CD8-positive, alpha-beta memory T cell (primary cell): ENCODE measurements at regions not wholly inside any gene's neighbourhood (a gene's known extent, or its start where the extent isn't known, plus 50 kb on each side); places are given as distances from the start of the nearest gene placed in this dataset.

Experiments used
- CTCF ChIA-PET: fragments of 350-600 bp; sonication (Branson Sonifier 250); formaldehyde crosslinking; loops from one replicate; lab custom pipeline; 2021; ENCODE audit warnings: antibody characterized with exemption; lab: Charles Lee
- POLR2A ChIA-PET: fragments of 350-600 bp; sonication (Branson Sonifier 250); formaldehyde crosslinking; loops from one replicate; lab custom pipeline; 2021; ENCODE audit warnings: antibody characterized with exemption; lab: Charles Lee
- DNase-seq, 5 donors: peaks; one replicate each; pipeline versions ENCODE4 v3.0.0 to v3.0.0-alpha.2; 2020 to 2022; ENCODE audit warnings: mixed read lengths in 1 of 5
- H3K27ac ChIP-seq: one replicate; pipeline ENCODE4 v1.7.0; 2013; ENCODE audit warnings: low read depth, mild to moderate bottlenecking, low read length, moderate library complexity
- H3K27me3 ChIP-seq: 2 replicates; pipeline ENCODE4 v1.7.0; 2013; ENCODE audit warnings: low read length, mild to moderate bottlenecking; ENCODE audit not compliant: insufficient read depth, poor library complexity, severe bottlenecking
- H3K36me3 ChIP-seq: 2 replicates; pipeline ENCODE4 v1.7.0; 2013; ENCODE audit warnings: mild to moderate bottlenecking, low read length, moderate library complexity; ENCODE audit not compliant: insufficient read depth
- H3K4me1 ChIP-seq: 2 replicates; pipeline ENCODE4 v1.7.0; 2013; ENCODE audit warnings: mild to moderate bottlenecking, low read length, moderate library complexity; ENCODE audit not compliant: insufficient read depth
- H3K4me3 ChIP-seq: 2 replicates; pipeline ENCODE4 v1.7.0; 2013; ENCODE audit warnings: mild to moderate bottlenecking, low read length
- H3K9me3 ChIP-seq: 2 replicates; pipeline ENCODE4 v1.7.0; 2013; ENCODE audit warnings: mild to moderate bottlenecking, low read length
- H3K27ac Mint-ChIP-seq, 8 donors: one replicate each; pipeline ENCODE4 v1.8.0; 2020 to 2021; ENCODE audit warnings: mixed read lengths in 8 of 8, mild to moderate bottlenecking in 6 of 8, inconsistent platforms in 3 of 8, moderate library complexity in 3 of 8
- H3K27me3 Mint-ChIP-seq, 2 donors: one replicate each; pipeline ENCODE4 v1.8.0; 2020 to 2021; ENCODE audit warnings: mixed read lengths in 2 of 2, mild to moderate bottlenecking in 1 of 2, moderate library complexity in 1 of 2
- H3K36me3 Mint-ChIP-seq, 3 donors: one replicate each; pipeline ENCODE4 v1.8.0; 2020 to 2021; ENCODE audit warnings: mixed read lengths in 3 of 3, inconsistent platforms in 1 of 3, mild to moderate bottlenecking in 1 of 3
- H3K4me1 Mint-ChIP-seq, 3 donors: one replicate each; pipeline ENCODE4 v1.8.0; 2020 to 2021; ENCODE audit warnings: mixed read lengths in 3 of 3, inconsistent platforms in 1 of 3, mild to moderate bottlenecking in 1 of 3
- H3K4me3 Mint-ChIP-seq, 7 donors: one replicate each; pipeline ENCODE4 v1.8.0; 2020 to 2021; ENCODE audit warnings: mixed read lengths in 7 of 7, mild to moderate bottlenecking in 6 of 7, moderate library complexity in 4 of 7, inconsistent platforms in 2 of 7
- H3K9me3 Mint-ChIP-seq, 5 donors: one replicate each; pipeline ENCODE4 v1.8.0; 2020 to 2022; ENCODE audit warnings: mixed read lengths in 5 of 5, mild to moderate bottlenecking in 3 of 5, moderate library complexity in 2 of 5, inconsistent platforms in 1 of 5

- CTCF ChIA-PET = interaction anchor here (0.6 kb wide), 1 partner anchor 14 kb away, joined by 3 read pairs; no protein-coding TSS in a partner anchor
Measured at GRCh38 chr16:52652033-52652432, 105.1 kb upstream of the TOX3 start.

DNA sequence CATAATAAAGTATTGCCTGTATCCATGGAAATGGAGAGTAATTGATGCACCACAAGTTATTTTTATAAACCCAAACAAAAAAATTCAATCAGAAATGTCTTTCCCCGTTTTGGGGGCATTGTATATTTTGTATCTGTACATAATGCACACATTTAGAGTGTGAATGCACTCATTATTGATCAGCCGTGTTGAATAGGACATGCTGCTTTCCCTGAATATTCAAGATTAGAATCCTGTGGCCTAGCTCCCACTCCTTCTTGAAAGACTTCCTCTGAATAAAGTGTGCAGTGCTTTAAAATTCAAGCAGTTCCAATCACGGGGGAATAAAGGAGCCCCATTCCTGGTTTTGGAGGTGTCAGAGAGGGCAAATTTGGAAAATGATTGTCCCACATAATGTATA, 103.8 kb upstream of the TOX3 start:
- H3K27ac ChIP-seq = no peak overlapping the region
- no peak overlapping the region for H3K4me3 ChIP-seq
- H3K4me1 ChIP-seq = no peaks in the 10 kb centered on the region
- ChIA-PET POLR2A (no interaction called here), CTCF (no interaction called here)
- Mint-ChIP-seq H3K27me3 (no peaks in the 10 kb centered on the region), H3K27ac (no peak overlapping the region), H3K4me3 (no peak overlapping the region), H3K4me1 (no peaks in the 10 kb centered on the region), H3K9me3 (peaks cover 0 to 7% (median 3%) of the 10 kb centered on the region in 5 donors), H3K36me3 (no peaks in the 10 kb centered on the region)
- no peak for DNase-seq
- H3K36me3 ChIP-seq = no peaks in the 10 kb centered on the region
- no peaks in the 10 kb centered on the region for H3K27me3 ChIP-seq
- no peaks in the 10 kb centered on the region for H3K9me3 ChIP-seq

More at GRCh38 chr16:52652033-52652432, 105.1 kb upstream of the TOX3 start:
- H3K27me3 Mint-ChIP-seq = no peaks in the 10 kb centered on the region
- POLR2A ChIA-PET = no interaction called here
- no peak overlapping the region for H3K27ac Mint-ChIP-seq
- H3K4me1 Mint-ChIP-seq = no peaks in the 10 kb centered on the region
- Histone ChIP-seq H3K27ac (no peak overlapping the region), H3K4me3 (no peak overlapping the region), H3K36me3 (no peaks in the 10 kb centered on the region), H3K27me3 (no peaks in the 10 kb centered on the region), H3K9me3 (no peaks in the 10 kb centered on the region), H3K4me1 (no peaks in the 10 kb centered on the region)
- no peak overlapping the region for H3K4me3 Mint-ChIP-seq
- peaks cover 0 to 9% (median 3%) of the 10 kb centered on the region in 5 donors for H3K9me3 Mint-ChIP-seq
- DNase-seq = no peak
- no peaks in the 10 kb centered on the region for H3K36me3 Mint-ChIP-seq

DNA sequence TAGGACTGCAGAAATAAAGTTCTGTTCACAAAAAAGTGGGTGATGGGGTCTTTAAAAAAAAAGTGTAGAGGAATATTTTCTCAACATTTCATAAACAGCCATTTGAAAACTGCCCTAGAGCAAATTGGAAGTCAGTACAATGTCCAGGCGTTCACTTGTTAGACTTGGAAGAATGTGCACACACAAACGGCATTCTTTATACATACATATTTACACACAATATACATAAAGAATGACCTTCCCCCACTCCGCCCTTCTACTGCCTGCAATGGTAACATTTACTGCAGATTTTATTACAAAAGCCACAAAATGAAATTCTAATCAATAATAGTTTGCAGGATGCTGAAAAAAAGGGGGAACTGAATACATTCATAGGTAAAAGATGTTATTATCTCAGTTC, 103.4 kb upstream of the TOX3 start:
- DNase-seq = no peak
- Histone ChIP-seq H3K27me3 (no peaks in the 10 kb centered on the region), H3K27ac (no peak overlapping the region), H3K36me3 (no peaks in the 10 kb centered on the region), H3K4me3 (no peak overlapping the region), H3K9me3 (no peaks in the 10 kb centered on the region), H3K4me1 (no peaks in the 10 kb centered on the region)
- Mint-ChIP-seq H3K27me3 (no peaks in the 10 kb centered on the region), H3K36me3 (no peaks in the 10 kb centered on the region), H3K27ac (no peak overlapping the region), H3K9me3 (peaks cover 0 to 4% (median 0%) of the 10 kb centered on the region in 5 donors), H3K4me1 (no peaks in the 10 kb centered on the region), H3K4me3 (no peak overlapping the region)
- ChIA-PET POLR2A (no interaction called here), CTCF (no interaction called here)

DNA sequence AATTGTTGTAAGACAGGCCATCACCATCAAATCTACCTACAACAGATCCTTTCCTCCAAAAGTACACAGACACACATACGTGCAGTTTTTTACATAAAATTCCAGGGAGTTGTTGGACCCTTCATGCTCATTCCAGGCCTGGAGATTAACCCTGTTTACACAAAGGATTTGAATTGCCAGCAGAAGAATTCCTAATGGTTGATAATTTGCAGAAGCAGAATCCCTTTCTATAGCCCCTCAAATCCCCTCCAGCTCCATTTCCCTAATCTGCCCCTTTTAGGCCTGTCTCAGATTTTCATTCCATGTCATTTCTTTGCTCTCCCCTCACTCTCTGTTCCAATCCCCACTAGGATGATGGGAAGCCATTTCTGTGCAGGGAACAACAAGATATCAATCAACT, 102.9 kb upstream of the TOX3 start:
- CTCF ChIA-PET = no interaction called here
- Histone ChIP-seq H3K4me3 (no peak overlapping the region), H3K9me3 (no peaks in the 10 kb centered on the region), H3K27me3 (no peaks in the 10 kb centered on the region), H3K4me1 (no peaks in the 10 kb centered on the region), H3K36me3 (no peaks in the 10 kb centered on the region), H3K27ac (no peak overlapping the region)
- Mint-ChIP-seq H3K4me3 (no peak overlapping the region), H3K27me3 (no peaks in the 10 kb centered on the region), H3K9me3 (peaks cover 0 to 2% (median 0%) of the 10 kb centered on the region in 5 donors), H3K27ac (no peak overlapping the region), H3K4me1 (no peaks in the 10 kb centered on the region), H3K36me3 (no peaks in the 10 kb centered on the region)
- POLR2A ChIA-PET = no interaction called here
- DNase-seq = no peak

DNA sequence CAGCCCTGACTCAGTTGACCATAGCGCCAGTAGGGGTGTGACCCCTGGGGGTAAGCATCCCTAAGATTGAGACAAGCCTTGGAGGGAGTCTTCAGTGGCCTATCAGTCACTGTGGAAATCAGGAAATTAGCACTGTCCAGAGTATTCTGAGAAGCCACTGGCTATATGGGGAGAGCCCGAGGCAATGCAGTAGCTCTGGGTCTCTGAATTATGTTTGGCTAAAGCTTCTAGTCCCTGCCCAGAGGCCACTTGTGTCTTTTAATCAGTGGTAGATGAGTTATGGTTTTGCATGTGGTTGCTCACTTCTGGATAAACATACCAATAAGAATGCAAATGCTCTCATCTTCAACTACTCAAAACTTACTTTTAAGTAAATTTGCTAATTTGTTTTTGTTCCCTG, 100.6 kb upstream of the TOX3 start:
- Mint-ChIP-seq H3K4me3 (no peak overlapping the region), H3K4me1 (no peaks in the 10 kb centered on the region), H3K9me3 (peaks cover 0 to 2% (median 0%) of the 10 kb centered on the region in 5 donors), H3K36me3 (no peaks in the 10 kb centered on the region), H3K27me3 (no peaks in the 10 kb centered on the region), H3K27ac (no peak overlapping the region)
- DNase-seq = no peak
- POLR2A ChIA-PET = no interaction called here
- CTCF ChIA-PET = no interaction called here
- no peaks in the 10 kb centered on the region for H3K36me3 ChIP-seq
- H3K9me3 ChIP-seq = no peaks in the 10 kb centered on the region
- no peak overlapping the region for H3K27ac ChIP-seq
- no peaks in the 10 kb centered on the region for H3K27me3 ChIP-seq
- no peak overlapping the region for H3K4me3 ChIP-seq
- H3K4me1 ChIP-seq = no peaks in the 10 kb centered on the region

GRCh38 chr16:52643006-52643405, 96.1 kb upstream of the TOX3 start:
- Mint-ChIP-seq H3K27me3 (no peaks in the 10 kb centered on the region), H3K4me1 (no peaks in the 10 kb centered on the region), H3K36me3 (no peaks in the 10 kb centered on the region), H3K4me3 (no peak overlapping the region), H3K9me3 (peaks cover 0 to 9% (median under 1%) of the 10 kb centered on the region in 5 donors), H3K27ac (no peak overlapping the region)
- Histone ChIP-seq H3K4me3 (no peak overlapping the region), H3K36me3 (no peaks in the 10 kb centered on the region), H3K4me1 (no peaks in the 10 kb centered on the region), H3K27ac (no peak overlapping the region), H3K27me3 (no peaks in the 10 kb centered on the region), H3K9me3 (no peaks in the 10 kb centered on the region)
- no peak for DNase-seq
- ChIA-PET CTCF (no interaction called here), POLR2A (no interaction called here)

DNA sequence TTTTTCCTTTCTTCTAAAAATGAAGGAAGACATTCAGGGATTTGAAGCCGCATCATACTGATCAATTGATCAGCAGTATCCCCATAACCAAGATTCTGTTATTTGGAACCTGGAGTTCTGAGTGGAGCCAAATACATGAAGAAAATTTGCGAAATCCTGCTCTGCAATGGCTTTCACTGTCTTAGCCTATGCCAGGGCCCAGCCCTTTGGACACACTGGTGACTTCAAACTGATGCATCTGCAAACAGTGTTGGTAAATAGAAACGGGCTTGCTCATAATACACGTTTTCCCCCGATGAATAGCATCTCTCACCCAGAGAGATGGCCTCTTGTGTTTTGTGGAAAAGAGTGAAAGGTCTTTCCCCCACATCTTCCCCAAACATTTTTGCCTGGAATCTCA, 87.6 kb upstream of the TOX3 start:
- Histone ChIP-seq H3K27me3 (no peaks in the 10 kb centered on the region), H3K36me3 (no peaks in the 10 kb centered on the region), H3K4me3 (no peak overlapping the region), H3K27ac (no peak overlapping the region), H3K4me1 (no peaks in the 10 kb centered on the region), H3K9me3 (no peaks in the 10 kb centered on the region)
- no peak overlapping the region for H3K4me3 Mint-ChIP-seq
- no peak for DNase-seq
- ChIA-PET POLR2A (no interaction called here), CTCF (no interaction called here)
- peaks cover 0 to 1% of the 10 kb centered on the region in 2 donors for H3K27me3 Mint-ChIP-seq
- no peak overlapping the region for H3K27ac Mint-ChIP-seq
- H3K9me3 Mint-ChIP-seq = peaks cover under 1 to 11% (median 9%) of the 10 kb centered on the region in 5 donors
- no peaks in the 10 kb centered on the region for H3K36me3 Mint-ChIP-seq
- no peaks in the 10 kb centered on the region for H3K4me1 Mint-ChIP-seq

- DNase-seq = no peak
- Mint-ChIP-seq H3K27me3 (peaks cover 0 to 1% of the 10 kb centered on the region in 2 donors), H3K4me1 (no peaks in the 10 kb centered on the region), H3K9me3 (peaks cover 0 to 11% (median 9%) of the 10 kb centered on the region in 5 donors), H3K27ac (no peak overlapping the region), H3K36me3 (no peaks in the 10 kb centered on the region), H3K4me3 (no peak overlapping the region)
- POLR2A ChIA-PET = no interaction called here
- Histone ChIP-seq H3K4me3 (no peak overlapping the region), H3K4me1 (no peaks in the 10 kb centered on the region), H3K27ac (no peak overlapping the region), H3K36me3 (no peaks in the 10 kb centered on the region), H3K9me3 (no peaks in the 10 kb centered on the region), H3K27me3 (no peaks in the 10 kb centered on the region)
- CTCF ChIA-PET = no interaction called here
Measured at GRCh38 chr16:52634104-52634503, 87.2 kb upstream of the TOX3 start.

GRCh38 chr16:52633230-52633629, 86.3 kb upstream of the TOX3 start:
- H3K27ac Mint-ChIP-seq = no peak overlapping the region
- H3K4me1 Mint-ChIP-seq = no peaks in the 10 kb centered on the region
- no peaks in the 10 kb centered on the region for H3K27me3 ChIP-seq
- H3K36me3 Mint-ChIP-seq = no peaks in the 10 kb centered on the region
- H3K27me3 Mint-ChIP-seq = peaks cover 0 to 1% of the 10 kb centered on the region in 2 donors
- ChIA-PET POLR2A (no interaction called here), CTCF (no interaction called here)
- DNase-seq = no peak
- no peaks in the 10 kb centered on the region for H3K36me3 ChIP-seq
- no peaks in the 10 kb centered on the region for H3K9me3 ChIP-seq
- no peak overlapping the region for H3K4me3 ChIP-seq
- H3K4me3 Mint-ChIP-seq = no peak overlapping the region
- H3K27ac ChIP-seq = no peak overlapping the region
- no peaks in the 10 kb centered on the region for H3K4me1 ChIP-seq
- H3K9me3 Mint-ChIP-seq = peaks cover 0 to 14% (median 9%) of the 10 kb centered on the region in 5 donors
